ENCODE measurements at regions not wholly inside any gene's neighbourhood (a gene's known extent, or its start where the extent isn't known, plus 50 kb on each side); places are given as distances from the start of the nearest gene placed in this dataset.

- no peaks in the 10 kb centered on the region for H3K4me1 ChIP-seq (ENCODE audit: insufficient read depth, low read length)
- no peaks in the 10 kb centered on the region for H3K9me3 Mint-ChIP-seq
- no peak overlapping the region for H3K27ac Mint-ChIP-seq
- H3K27me3 Mint-ChIP-seq, result peaks cover 32% of the 10 kb centered on the region
- no peak overlapping the region for H3K27ac ChIP-seq (ENCODE audit: low read depth in 1 of 2, low read length in 2 of 2)
- ChIA-PET POLR2A (no interaction called here), CTCF (no interaction called here)
- H3K27me3 ChIP-seq (ENCODE audit: control insufficient read depth in 1 of 2, insufficient read depth in 2 of 2, low read length in 2 of 2), result no peaks in the 10 kb centered on the region
- no peaks in the 10 kb centered on the region for H3K9me3 ChIP-seq (ENCODE audit: control insufficient read depth in 1 of 2, insufficient read depth in 1 of 2, low read length in 2 of 2)
- no peaks in the 10 kb centered on the region for H3K4me1 Mint-ChIP-seq (ENCODE audit: low read depth)
- no peaks in the 10 kb centered on the region for H3K36me3 ChIP-seq (ENCODE audit: insufficient read depth, low read length)
- DNase-seq (no peak), ATAC-seq (ENCODE audit: poor library complexity) (no peak)
- no peak overlapping the region for H3K4me3 Mint-ChIP-seq
- H3K4me3 ChIP-seq (ENCODE audit: low read length), result no peak overlapping the region
- no peak for TF ChIP-seq CTCF (IDR thresholded peaks at IDR 0.05)
- H3K36me3 Mint-ChIP-seq (ENCODE audit: low read depth), result no peaks in the 10 kb centered on the region
- intact Hi-C loops (cut with DNase I, micrococcal nuclease), result no loop called here
These were observed 240.5 kb downstream of the STIM2 start for GRCh38 chr4:27101126-27101525.

- Mint-ChIP-seq H3K4me1 (ENCODE audit: low read depth) (no peaks in the 10 kb centered on the region), H3K36me3 (ENCODE audit: low read depth) (no peaks in the 10 kb centered on the region), H3K4me3 (no peak overlapping the region), H3K27me3 (peaks cover 32% of the 10 kb centered on the region), H3K9me3 (no peaks in the 10 kb centered on the region), H3K27ac (no peak overlapping the region)
- no peaks in the 10 kb centered on the region for H3K27me3 ChIP-seq (ENCODE audit: control insufficient read depth in 1 of 2, insufficient read depth in 2 of 2, low read length in 2 of 2)
- no peaks in the 10 kb centered on the region for H3K9me3 ChIP-seq (ENCODE audit: control insufficient read depth in 1 of 2, insufficient read depth in 1 of 2, low read length in 2 of 2)
- intact Hi-C loops (cut with DNase I, micrococcal nuclease), result no loop called here
- H3K4me3 ChIP-seq (ENCODE audit: low read length), result no peak overlapping the region
- ChIA-PET CTCF (no interaction called here), POLR2A (no interaction called here)
- no peak for DNase-seq
- H3K27ac ChIP-seq (ENCODE audit: low read depth in 1 of 2, low read length in 2 of 2), result no peak overlapping the region
- TF ChIP-seq CTCF (IDR thresholded peaks at IDR 0.05), result no peak
- no peaks in the 10 kb centered on the region for H3K36me3 ChIP-seq (ENCODE audit: insufficient read depth, low read length)
- H3K4me1 ChIP-seq (ENCODE audit: insufficient read depth, low read length), result no peaks in the 10 kb centered on the region
- ATAC-seq (ENCODE audit: poor library complexity), result no peak
These were observed 240.9 kb downstream of the STIM2 start for GRCh38 chr4:27101561-27101960.

GRCh38 chr4:27111627-27112026 lies 251.0 kb downstream of the STIM2 start:
- no peak for DNase-seq
- H3K27me3 Mint-ChIP-seq, result no peaks in the 10 kb centered on the region
- no peaks in the 10 kb centered on the region for H3K36me3 ChIP-seq (ENCODE audit: insufficient read depth, low read length)
- no peak overlapping the region for H3K4me3 ChIP-seq (ENCODE audit: low read length)
- no peak overlapping the region for H3K4me3 Mint-ChIP-seq
- CTCF ChIA-PET, result no interaction called here
- intact Hi-C loops (cut with DNase I, micrococcal nuclease), result no loop called here
- ATAC-seq (ENCODE audit: poor library complexity), result no peak
- H3K27me3 ChIP-seq (ENCODE audit: control insufficient read depth in 1 of 2, insufficient read depth in 2 of 2, low read length in 2 of 2), result no peaks in the 10 kb centered on the region
- POLR2A ChIA-PET, result no interaction called here
- no peak overlapping the region for H3K27ac Mint-ChIP-seq
- H3K9me3 ChIP-seq (ENCODE audit: control insufficient read depth in 1 of 2, insufficient read depth in 1 of 2, low read length in 2 of 2), result no peaks in the 10 kb centered on the region
- H3K36me3 Mint-ChIP-seq (ENCODE audit: low read depth), result no peaks in the 10 kb centered on the region
- H3K4me1 ChIP-seq (ENCODE audit: insufficient read depth, low read length), result no peaks in the 10 kb centered on the region
- no peak overlapping the region for H3K27ac ChIP-seq (ENCODE audit: low read depth in 1 of 2, low read length in 2 of 2)
- no peaks in the 10 kb centered on the region for H3K4me1 Mint-ChIP-seq (ENCODE audit: low read depth)
- TF ChIP-seq CTCF (IDR thresholded peaks at IDR 0.05), result no peak
- H3K9me3 Mint-ChIP-seq, result no peaks in the 10 kb centered on the region

Measured in CD4-positive, alpha-beta T cell (primary cell).